ENCODE measurements at regions not wholly inside any gene's neighbourhood (a gene's known extent, or its start where the extent isn't known, plus 50 kb on each side); places are given as distances from the start of the nearest gene placed in this dataset.
"Not testable (repeated sequence)": the region's sequence is repeated elsewhere in the genome, so short reads cannot be mapped to it uniquely, and the experiment has no call there.

DNA sequence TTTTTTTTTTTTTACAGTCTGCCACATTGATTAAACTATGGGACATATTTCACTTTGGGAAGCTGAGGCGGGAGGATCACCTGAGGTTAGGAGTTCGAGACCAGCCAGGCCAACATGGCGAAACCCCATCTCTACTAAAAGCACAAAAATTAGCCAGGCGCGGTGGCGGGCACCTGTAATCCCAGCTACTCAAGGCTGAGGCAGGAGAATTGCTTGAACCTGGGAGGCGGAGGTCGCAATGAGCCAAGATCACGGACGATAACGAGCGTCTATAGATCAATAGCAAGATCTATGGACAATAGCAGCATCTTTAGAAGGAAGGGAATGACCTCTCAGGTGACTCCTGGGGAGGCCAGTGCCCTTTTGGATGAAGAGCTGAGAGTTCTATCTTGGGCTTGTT is 82.9 kb upstream of the PRR23C start:
- TF ChIP-seq POLR2A, CTCF (IDR thresholded peaks at IDR 0.05): not testable (repeated sequence)
